BLaER1 treated with 17β-estradiol and CSF1 and Interleukin-3, amounts not matched to agents 10 nM and 100 nM (cell line): ENCODE measurements at regions not wholly inside any gene's neighbourhood (a gene's known extent, or its start where the extent isn't known, plus 50 kb on each side); places are given as distances from the start of the nearest gene placed in this dataset.

ENCODE experiments used
- H3K27ac ChIP-seq, 11 experiments: shearing (Covaris generic); formaldehyde crosslinking; 2 replicates each; pipeline ENCODE4 v1.8.1; 2022
- H3K27me3 ChIP-seq, 11 experiments: shearing (Covaris generic); formaldehyde crosslinking; 2 replicates each; pipeline ENCODE4 v1.8.1; 2022
- H3K36me3 ChIP-seq, 11 experiments: shearing (Covaris generic); formaldehyde crosslinking; 2 replicates each; pipeline ENCODE4 v1.8.1; 2022
- H3K4me1 ChIP-seq, 10 experiments: shearing (Covaris generic); formaldehyde crosslinking; 2 replicates each; pipeline ENCODE4 v1.8.1; 2022
- H3K4me2 ChIP-seq, 11 experiments: shearing (Covaris generic); formaldehyde crosslinking; 2 replicates each; pipeline ENCODE4 v1.8.1; 2022
- H3K4me3 ChIP-seq, 10 experiments: shearing (Covaris generic); formaldehyde crosslinking; 2 replicates each; pipeline ENCODE4 v1.8.1; 2022
- H3K9ac ChIP-seq, 11 experiments: shearing (Covaris generic); formaldehyde crosslinking; 2 replicates each; pipeline ENCODE4 v1.8.1; 2022
- H3K9me3 ChIP-seq, 11 experiments: shearing (Covaris generic); formaldehyde crosslinking; replicated peaks in 1 of 11; 2 replicates each; pipeline ENCODE4 v1.8.1; 2022
- H4K20me1 ChIP-seq, 11 experiments: shearing (Covaris generic); formaldehyde crosslinking; 2 replicates each; pipeline ENCODE4 v1.8.1; 2022
- Cebpa-rat ChIP-seq, 11 experiments: shearing (Covaris generic); IDR thresholded peaks; 2 replicates each; pipeline ENCODE4 v1.8.1; 2022

DNA sequence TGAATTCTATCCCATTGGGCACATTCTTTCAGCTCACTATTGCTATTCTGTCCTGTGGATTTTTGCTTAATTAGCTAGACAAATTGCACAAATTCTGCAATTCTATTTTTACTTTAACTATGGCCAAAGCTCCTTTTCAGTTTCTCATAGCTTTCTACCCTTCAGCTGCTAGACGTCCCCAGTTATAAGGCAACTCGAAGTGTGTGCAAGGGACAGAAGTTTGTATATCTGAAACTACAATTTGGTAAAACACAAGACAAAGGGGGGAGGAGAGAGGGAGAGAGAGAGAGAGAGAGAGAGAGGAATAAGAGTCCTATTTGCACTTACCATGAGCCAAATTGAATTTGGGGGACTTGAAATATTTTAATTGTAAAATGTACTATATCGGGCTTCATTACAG is 91.8 kb downstream of the SETD4 start:
- H3K4me1 ChIP-seq = no peaks in the 10 kb centered on the region
- peaks cover 0 to 3% (median 0%) of the 10 kb centered on the region in 11 experiments; a peak in 2 of 22 replicates for H3K9me3 ChIP-seq
- no peaks in the 10 kb centered on the region for H4K20me1 ChIP-seq
- no peaks in the 10 kb centered on the region for H3K27me3 ChIP-seq
- no peak overlapping the region for H3K27ac ChIP-seq
- no peak overlapping the region for H3K4me2 ChIP-seq
- H3K36me3 ChIP-seq = no peaks in the 10 kb centered on the region
- H3K9ac ChIP-seq = no peak overlapping the region
- no peak overlapping the region for H3K4me3 ChIP-seq
- no peak for TF ChIP-seq Cebpa-rat (IDR thresholded peaks at IDR 0.05)

DNA sequence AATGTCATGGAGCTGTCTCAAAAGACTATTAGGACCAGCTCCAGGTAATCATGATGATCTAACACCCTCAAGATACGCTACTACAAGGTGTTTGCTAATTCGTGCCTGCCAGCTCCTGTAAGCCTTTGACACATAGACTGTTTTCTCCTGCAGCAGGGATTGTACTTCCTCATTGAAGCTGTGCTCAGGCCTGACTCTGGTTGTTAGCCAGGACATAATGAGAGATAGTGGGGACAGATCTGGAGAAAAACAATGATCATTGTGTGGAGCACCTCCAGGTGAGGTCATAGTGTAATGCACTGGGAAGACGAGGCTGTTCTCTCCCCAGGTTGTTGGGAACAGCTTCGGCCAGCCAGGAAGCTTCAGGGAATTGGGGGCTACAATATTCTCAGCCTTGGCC is 94.6 kb downstream of the SETD4 start:
- no peaks in the 10 kb centered on the region for H3K36me3 ChIP-seq
- no peaks in the 10 kb centered on the region for H3K27me3 ChIP-seq
- H3K9ac ChIP-seq = no peak overlapping the region
- peaks cover 0 to 5% (median 0%) of the 10 kb centered on the region in 11 experiments; a peak in 2 of 22 replicates for H3K9me3 ChIP-seq
- no peak for TF ChIP-seq Cebpa-rat (IDR thresholded peaks at IDR 0.05)
- no peaks in the 10 kb centered on the region for H4K20me1 ChIP-seq
- H3K4me2 ChIP-seq = no peak overlapping the region
- no peak overlapping the region for H3K4me3 ChIP-seq
- no peak overlapping the region for H3K27ac ChIP-seq
- no peaks in the 10 kb centered on the region for H3K4me1 ChIP-seq

DNA sequence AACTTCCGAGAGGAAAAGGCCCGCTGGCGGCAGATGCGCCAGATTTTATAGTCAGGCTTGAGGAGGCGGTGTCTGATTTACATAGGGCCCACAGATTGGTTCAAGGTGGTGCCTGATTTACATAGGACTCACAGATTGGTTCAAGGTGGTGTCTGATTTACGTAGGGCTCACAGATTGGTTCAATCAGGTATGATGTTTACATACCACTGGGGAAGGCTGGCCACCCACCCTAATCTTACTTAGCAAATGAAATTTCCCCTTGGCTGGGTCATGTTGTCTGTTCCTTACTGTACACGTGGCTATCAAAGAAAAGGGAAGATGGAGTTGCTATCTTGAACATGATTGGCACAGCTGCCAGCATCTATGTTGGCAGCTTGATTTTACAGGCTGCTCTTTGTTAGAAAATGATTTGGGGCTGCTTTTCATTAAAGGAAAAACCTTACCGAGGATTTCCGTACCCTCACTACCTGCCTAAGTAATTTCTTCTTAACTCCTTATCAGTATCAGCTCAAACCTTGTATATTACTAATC is 96.3 kb downstream of the SETD4 start:
- no peak overlapping the region for H3K27ac ChIP-seq
- peaks cover 0 to 5% (median 0%) of the 10 kb centered on the region in 11 experiments; a peak in 2 of 22 replicates for H3K9me3 ChIP-seq
- no peak overlapping the region for H3K4me2 ChIP-seq
- H4K20me1 ChIP-seq = no peaks in the 10 kb centered on the region
- no peak overlapping the region for H3K9ac ChIP-seq
- H3K4me1 ChIP-seq = no peaks in the 10 kb centered on the region
- H3K27me3 ChIP-seq = no peaks in the 10 kb centered on the region
- H3K36me3 ChIP-seq = no peaks in the 10 kb centered on the region
- TF ChIP-seq Cebpa-rat (IDR thresholded peaks at IDR 0.05) = no peak
- H3K4me3 ChIP-seq = no peak overlapping the region

DNA sequence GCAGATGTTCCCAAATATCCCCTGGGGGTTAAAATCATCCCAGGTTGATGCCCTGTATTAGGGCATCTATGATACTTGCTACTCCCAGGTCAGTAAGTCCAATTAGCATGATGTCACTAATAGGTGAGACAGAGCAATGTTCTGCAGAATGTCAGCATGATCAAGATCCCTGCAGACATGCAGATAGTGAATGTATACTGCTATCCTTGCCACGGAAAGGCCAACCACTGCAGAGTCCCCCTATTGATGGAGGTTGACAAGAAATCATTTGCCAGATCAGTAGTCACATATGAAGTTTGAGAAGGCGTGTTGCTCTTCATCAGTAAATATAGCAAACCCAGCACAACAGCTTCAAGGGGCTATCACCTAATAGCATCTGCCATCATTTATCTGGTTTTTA is 97.4 kb downstream of the SETD4 start:
- H3K27me3 ChIP-seq = no peaks in the 10 kb centered on the region
- H3K9ac ChIP-seq = no peak overlapping the region
- no peaks in the 10 kb centered on the region for H3K36me3 ChIP-seq
- H3K4me2 ChIP-seq = no peak overlapping the region
- TF ChIP-seq Cebpa-rat (IDR thresholded peaks at IDR 0.05) = no peak
- no peak overlapping the region for H3K4me3 ChIP-seq
- no peak overlapping the region for H3K27ac ChIP-seq
- peaks cover 0 to 5% (median 0%) of the 10 kb centered on the region in 11 experiments; a peak in 2 of 22 replicates for H3K9me3 ChIP-seq
- no peaks in the 10 kb centered on the region for H3K4me1 ChIP-seq
- no peaks in the 10 kb centered on the region for H4K20me1 ChIP-seq

DNA sequence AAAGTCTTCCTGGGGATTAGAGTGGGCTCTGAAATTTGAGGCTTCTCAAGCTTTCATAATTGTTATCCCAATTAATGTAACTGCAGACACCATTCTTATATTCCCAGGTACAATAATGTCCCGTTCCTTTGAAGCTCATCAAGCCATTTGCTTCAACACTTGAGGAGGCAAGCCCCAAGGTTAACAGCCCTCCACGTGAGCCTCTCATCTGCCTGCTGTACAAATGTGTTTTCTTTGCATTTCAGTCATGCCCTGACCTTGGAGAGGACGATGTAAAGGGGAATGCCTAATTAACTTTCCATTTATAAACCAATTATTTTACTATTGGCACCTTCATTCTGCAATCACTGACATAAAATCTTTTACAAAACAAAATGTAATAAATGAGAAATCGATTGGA is 106.3 kb downstream of the SETD4 start:
- no peaks in the 10 kb centered on the region for H3K27me3 ChIP-seq
- H3K36me3 ChIP-seq = no peaks in the 10 kb centered on the region
- no peak for TF ChIP-seq Cebpa-rat (IDR thresholded peaks at IDR 0.05)
- H3K4me3 ChIP-seq = no peak overlapping the region
- no peaks in the 10 kb centered on the region for H3K4me1 ChIP-seq
- no peaks in the 10 kb centered on the region for H3K9me3 ChIP-seq
- H4K20me1 ChIP-seq = no peaks in the 10 kb centered on the region
- no peak overlapping the region for H3K9ac ChIP-seq
- H3K4me2 ChIP-seq = no peak overlapping the region
- no peak overlapping the region for H3K27ac ChIP-seq

DNA sequence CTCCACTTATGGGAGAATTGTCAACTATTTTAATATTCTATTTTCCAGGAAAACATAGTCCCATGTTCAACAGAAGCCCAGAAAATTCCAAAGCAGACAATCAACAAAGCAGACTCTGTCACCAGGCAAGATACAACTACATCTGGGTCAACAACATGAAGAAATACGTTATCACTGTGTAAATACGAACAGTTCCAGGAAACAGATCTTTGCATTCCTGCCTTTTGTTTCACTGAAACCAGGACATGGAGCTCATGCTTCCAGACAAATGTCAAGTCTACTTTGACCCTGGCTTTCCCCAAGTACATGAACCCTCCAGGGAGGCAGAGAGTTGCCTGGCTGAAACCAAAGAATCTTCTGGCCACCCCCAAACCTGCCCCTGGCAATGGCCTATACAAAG is 106.7 kb downstream of the SETD4 start:
- TF ChIP-seq Cebpa-rat (IDR thresholded peaks at IDR 0.05) = no peak
- Histone ChIP-seq H3K4me1 (no peaks in the 10 kb centered on the region), H4K20me1 (no peaks in the 10 kb centered on the region), H3K4me3 (no peak overlapping the region), H3K4me2 (no peak overlapping the region), H3K36me3 (no peaks in the 10 kb centered on the region), H3K9me3 (no peaks in the 10 kb centered on the region), H3K9ac (no peak overlapping the region), H3K27ac (no peak overlapping the region), H3K27me3 (no peaks in the 10 kb centered on the region)

DNA sequence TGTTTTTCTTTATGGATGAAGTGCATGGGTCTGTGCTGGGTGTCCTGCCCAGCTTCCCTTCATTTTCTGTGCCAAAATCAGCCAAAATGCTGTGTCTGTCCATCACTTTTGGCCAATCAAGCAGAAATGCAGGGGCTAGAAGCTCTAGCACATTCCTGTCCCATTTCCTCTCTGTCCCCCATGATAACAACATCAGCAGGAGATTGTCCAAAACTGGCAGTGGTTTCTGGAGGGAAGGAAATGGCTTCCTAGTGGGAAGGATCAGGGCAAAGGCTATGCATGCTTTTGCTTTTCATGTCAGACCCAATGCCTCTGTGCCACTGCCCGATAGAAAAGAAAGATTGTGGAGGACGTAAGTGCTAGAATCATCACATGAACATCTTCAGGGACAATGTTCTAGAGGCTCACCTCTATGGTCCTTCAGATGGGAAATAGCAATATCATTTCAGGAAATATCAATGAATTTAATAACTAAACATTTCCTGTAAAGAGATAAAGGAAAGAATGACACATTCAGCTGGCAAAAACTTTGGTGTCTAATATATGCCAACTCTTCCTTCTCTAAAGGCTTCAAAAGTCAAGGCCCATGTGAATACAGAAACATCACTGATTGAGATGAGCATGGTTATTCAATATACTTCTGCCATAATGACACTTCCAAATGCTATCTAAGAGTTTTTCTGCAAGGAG is 107.5 kb downstream of the SETD4 start:
- no peak for TF ChIP-seq Cebpa-rat (IDR thresholded peaks at IDR 0.05)
- H3K36me3 ChIP-seq = no peaks in the 10 kb centered on the region
- no peak overlapping the region for H3K9ac ChIP-seq
- H3K4me2 ChIP-seq = no peak overlapping the region
- no peak overlapping the region for H3K4me3 ChIP-seq
- no peak overlapping the region for H3K27ac ChIP-seq
- no peaks in the 10 kb centered on the region for H3K4me1 ChIP-seq
- no peaks in the 10 kb centered on the region for H3K27me3 ChIP-seq
- no peaks in the 10 kb centered on the region for H4K20me1 ChIP-seq
- no peaks in the 10 kb centered on the region for H3K9me3 ChIP-seq

DNA sequence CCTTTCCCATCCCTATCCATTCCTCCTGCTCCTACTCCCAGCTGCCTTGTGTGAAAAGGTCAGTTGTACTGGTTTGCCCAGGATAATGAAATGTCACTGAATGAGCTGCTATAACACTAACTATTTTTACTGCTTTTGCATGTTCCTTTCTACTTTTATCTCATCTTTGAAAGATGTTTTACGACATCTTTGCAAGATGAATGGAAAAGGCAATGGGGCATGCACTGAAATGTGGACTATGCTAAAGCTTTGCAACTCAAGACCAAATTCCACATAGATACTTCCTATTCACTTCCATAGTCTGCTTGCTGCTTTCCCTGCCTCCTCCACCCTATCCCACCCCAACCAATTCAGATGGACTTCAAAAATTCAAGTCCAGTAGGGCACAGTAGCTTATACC is 111.3 kb downstream of the SETD4 start:
- H3K4me2 ChIP-seq = no peak overlapping the region
- no peak overlapping the region for H3K4me3 ChIP-seq
- H3K36me3 ChIP-seq = no peaks in the 10 kb centered on the region
- H3K9me3 ChIP-seq = no peaks in the 10 kb centered on the region
- no peak for TF ChIP-seq Cebpa-rat (IDR thresholded peaks at IDR 0.05)
- H3K27me3 ChIP-seq = no peaks in the 10 kb centered on the region
- H3K4me1 ChIP-seq = no peaks in the 10 kb centered on the region
- no peak overlapping the region for H3K27ac ChIP-seq
- no peaks in the 10 kb centered on the region for H4K20me1 ChIP-seq
- no peak overlapping the region for H3K9ac ChIP-seq

DNA sequence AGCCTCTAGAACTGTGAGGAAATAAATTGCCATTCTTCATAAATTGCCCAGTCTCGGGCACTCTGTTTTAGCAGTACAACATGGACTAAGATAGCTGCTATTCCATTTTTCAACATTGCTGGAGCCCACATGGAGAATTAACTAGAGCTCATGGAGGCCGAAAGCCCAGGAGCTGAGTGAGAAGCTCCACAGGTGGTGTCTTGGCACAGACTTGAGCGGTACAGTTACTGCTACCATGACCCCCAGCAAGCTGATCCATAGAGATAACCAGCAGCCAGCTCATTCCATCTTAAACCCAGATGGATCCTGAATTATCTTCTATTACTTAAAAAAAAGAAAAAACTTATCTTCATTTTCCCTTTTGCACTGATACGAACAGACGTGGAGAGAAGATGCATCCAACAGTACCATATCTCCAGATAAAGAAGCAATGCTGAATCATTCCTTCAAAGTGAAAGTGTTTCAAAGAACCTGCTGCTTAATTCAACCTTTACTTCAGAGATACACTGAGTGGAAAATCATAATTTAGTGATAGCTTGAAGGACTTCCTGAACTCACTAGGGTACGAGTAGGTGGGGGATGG is 115.1 kb downstream of the SETD4 start:
- no peaks in the 10 kb centered on the region for H3K9me3 ChIP-seq
- no peak overlapping the region for H3K4me3 ChIP-seq
- H3K4me1 ChIP-seq = peaks cover 0 to 7% (median under 1%) of the 10 kb centered on the region in 10 experiments; a peak in 8 of 20 replicates
- no peaks in the 10 kb centered on the region for H3K27me3 ChIP-seq
- no peaks in the 10 kb centered on the region for H4K20me1 ChIP-seq
- no peak overlapping the region for H3K9ac ChIP-seq
- H3K27ac ChIP-seq = no peak overlapping the region
- no peak overlapping the region for H3K4me2 ChIP-seq
- no peaks in the 10 kb centered on the region for H3K36me3 ChIP-seq
- no peak for TF ChIP-seq Cebpa-rat (IDR thresholded peaks at IDR 0.05)

DNA sequence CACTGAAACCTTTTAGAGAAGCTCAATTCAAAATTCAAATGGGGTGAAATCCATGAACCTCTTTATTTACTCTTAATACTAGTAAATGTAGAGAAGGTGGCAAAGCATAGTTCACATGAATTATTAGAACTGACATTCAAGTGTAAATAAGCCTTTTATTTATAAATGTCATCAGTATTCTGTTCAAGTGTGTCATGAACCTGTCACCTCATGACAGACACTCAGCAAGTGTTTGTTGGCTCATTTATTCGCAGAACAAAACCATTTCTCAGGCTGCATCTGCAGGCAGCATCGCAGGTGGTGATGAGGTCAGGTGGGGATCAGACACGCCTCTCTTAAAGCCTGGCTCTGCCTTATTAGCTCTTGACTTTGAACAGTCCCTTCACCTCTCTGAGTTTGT is 116.6 kb downstream of the SETD4 start:
- Histone ChIP-seq H3K36me3 (no peaks in the 10 kb centered on the region), H3K9ac (no peak overlapping the region), H3K27ac (no peak overlapping the region), H3K4me2 (no peak overlapping the region), H3K27me3 (no peaks in the 10 kb centered on the region), H3K4me3 (no peak overlapping the region), H3K4me1 (peaks cover 0 to 11% (median 3%) of the 10 kb centered on the region in 10 experiments; a peak in 8 of 20 replicates), H3K9me3 (no peaks in the 10 kb centered on the region), H4K20me1 (no peaks in the 10 kb centered on the region)
- no peak for TF ChIP-seq Cebpa-rat (IDR thresholded peaks at IDR 0.05)
